Right renal cortex interstitium (tissue), 3 donors: ENCODE measurements at regions not wholly inside any gene's neighbourhood (a gene's known extent, or its start where the extent isn't known, plus 50 kb on each side); places are given as distances from the start of the nearest gene placed in this dataset.

Experiments used
- DNase-seq, 3 donors: peaks; one replicate each; pipeline ENCODE4 v3.0.0-alpha.2; 2013; ENCODE audit warnings: low read depth in 3 of 3, low spot score in 2 of 3

DNA sequence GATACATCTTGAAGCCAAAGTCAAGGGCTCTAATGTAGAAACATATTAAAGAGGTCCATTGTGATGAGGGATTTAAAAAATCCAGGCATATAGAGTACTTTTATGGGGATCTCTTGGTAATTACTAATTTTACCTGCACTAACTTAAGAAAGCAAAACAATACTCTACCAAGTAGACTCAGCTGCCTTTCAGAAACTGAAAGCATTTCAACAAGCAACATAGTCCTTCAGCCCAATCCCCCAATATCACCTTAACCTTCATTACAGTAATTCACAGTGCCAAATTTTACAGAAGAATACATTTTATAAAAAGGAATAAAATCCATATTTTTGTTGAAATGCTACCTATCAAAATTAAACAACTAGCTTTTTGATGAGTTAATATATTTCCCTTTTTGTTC is 422.9 kb downstream of the DTHD1 start:
- DNase-seq: no peak

DNA sequence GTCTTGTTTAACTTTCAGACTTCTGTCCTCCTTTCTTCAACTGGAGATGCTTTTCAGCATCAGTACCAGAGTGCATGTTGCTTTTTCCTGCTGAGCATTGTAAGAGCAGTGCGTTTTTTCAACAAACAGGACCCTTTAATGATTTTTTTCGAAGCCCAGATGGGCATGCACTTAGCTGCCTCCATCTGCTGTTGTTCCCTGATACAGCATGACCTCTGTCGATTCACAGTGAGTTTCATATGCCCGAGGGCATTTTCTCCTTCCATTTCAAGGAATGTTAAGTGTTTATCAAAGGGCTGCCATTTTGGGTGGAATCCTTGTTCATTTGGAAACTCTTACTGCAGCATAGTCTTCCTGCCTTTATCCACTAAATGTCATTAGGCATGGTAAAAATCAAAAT is 428.6 kb downstream of the DTHD1 start:
- DNase-seq: no peak

GRCh38 chr4:36712013-36712412 is 430.6 kb downstream of the DTHD1 start:
- DNase-seq: no peak

- DNase-seq: no peak
Measured at GRCh38 chr4:36716874-36717273, 435.5 kb downstream of the DTHD1 start.

DNA sequence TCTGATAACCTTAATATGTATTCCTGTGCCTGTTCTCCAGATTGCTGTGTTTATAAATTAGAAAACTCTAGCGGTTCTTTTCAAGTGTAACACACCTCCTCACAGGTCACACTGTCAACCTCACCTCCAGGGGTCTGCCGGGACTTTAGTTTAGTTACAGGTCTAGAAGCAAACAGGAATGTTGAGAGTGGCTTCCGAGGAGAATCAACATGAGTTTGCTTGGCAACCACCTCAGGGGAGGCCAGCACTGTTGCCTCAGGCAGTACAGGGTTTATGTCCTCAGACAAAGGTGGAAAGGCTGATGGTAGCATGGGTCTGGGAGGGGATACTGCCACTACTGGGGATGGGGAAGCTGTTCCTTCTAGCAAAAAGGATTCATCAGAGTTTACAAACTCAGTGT is 438.0 kb downstream of the DTHD1 start:
- no peak for DNase-seq

DNA sequence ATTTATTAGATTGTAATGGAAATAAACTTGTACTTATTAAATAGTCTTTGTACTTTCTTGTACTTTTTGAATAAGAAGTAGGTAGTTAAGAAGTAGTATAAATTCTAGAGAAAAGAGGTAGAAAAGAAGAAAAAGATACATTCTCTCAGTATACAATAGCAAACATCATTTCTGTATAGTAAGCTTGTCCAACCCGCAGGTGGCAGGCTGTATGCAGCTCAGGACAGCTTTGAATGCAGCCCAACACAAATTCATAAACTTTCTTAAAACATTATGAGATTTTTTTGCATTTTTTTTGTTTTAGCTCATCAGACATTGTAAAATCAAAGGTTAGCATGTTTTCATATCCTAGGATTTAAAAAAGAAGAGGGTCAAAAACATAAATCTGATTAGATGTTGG is 441.6 kb downstream of the DTHD1 start:
- no peak for DNase-seq

GRCh38 chr4:36734334-36734733 is 452.9 kb downstream of the DTHD1 start:
- no peak for DNase-seq

DNA sequence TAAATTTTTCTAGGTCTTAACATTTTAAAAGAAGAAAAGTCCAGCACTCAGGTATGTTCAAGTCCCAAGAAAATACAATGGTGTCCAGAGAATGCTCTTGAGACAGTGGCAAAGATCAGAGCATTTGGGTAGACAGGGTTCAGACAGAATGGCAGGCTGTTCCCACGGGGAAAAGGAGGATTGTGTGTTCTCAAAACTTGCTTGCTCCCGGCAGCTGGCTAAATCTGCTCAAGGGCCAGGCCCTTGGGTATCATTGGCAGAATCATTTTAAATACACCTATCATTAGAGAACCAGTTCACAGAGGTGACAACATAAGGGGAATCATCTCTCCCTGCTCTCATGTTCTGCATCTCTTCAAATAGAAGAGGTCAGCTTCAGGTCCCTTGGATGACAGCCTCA is 456.3 kb downstream of the DTHD1 start:
- no peak for DNase-seq

DNA sequence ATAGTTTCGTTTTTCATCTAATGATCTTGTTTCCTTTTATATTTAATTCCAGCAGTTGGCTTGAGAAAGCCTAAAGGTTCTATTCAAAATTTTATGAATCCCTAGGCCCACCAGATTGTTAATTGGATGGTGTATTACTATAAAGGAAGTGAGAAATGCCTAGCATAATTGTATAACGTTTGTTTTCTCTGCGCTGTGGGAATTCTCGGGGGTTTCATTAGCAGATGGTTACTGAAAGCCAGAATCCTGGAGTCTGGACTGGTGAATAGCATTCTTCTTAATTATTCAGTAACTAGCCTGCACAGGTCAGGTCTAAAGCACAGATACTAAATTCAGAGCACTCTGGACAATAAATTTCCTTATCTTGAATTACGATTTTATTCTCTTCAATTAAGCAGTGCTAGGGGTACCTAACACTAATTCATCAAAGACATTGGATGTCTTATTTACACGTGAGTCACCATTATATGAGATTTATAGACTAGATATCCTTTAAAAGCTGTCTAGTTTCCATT is 459.4 kb downstream of the DTHD1 start:
- DNase-seq: no peak

- no peak for DNase-seq
Measured at GRCh38 chr4:36747277-36748129, 466.1 kb downstream of the DTHD1 start.

DNA sequence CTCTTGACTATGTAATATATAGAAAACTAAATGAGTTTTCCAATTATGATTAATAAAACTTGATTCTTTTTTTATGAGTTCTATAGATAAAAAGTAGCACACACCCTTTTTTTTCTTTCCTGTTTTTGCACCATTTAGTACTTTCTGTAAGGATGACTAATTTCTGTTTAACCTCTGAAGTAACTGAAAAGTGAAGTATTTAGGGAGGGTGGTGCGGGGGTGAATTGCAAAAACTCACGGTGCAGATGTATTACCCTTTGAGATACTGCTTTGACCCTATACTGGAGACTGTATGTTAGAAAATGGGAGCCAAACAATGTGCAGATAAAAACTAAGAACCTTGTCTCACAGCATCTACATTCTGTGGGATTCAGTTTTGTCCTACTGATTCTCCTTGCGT is 471.6 kb downstream of the DTHD1 start:
- DNase-seq: no peak

GRCh38 chr4:36757580-36758311 is 476.3 kb downstream of the DTHD1 start:
- no peak for DNase-seq

DNA sequence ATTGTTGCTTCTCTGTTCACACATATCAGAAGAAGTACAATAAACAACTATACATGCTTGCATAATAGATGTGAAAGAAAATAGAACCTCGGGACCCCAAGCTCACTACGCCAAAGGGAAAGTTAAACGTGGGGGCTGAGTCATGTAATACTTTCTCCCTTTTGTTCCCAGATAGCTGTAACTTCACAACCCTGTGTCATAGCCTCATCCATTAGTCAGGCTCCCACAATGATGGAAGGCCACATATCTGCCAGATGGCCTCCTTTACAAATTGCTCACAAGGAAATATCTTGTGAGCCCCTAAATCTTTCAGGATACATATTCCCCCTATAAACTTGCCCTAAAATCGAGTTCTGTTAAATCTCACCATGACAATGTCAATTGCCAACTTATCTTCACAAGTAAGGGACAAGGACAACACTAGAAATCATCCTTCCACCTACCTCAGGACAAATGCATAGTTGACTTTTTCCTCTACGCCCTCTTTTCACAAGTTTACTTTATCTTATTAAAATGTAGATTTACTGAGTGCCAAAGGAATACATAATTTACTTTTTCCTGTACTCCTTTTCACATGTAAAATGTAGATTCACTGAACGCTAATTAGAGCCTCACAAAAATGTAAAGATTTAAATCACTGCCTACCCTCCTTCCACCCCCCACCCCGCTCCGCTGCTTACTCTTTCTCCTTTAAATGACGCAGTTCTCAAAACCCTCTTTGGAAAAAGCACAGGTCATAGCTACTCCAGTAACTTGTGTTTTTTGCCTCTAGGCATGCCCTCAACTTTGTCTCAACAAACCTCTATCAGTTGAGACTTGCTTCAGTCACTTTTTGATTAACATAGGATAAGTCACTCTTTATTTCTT is 477.1 kb downstream of the DTHD1 start:
- DNase-seq: no peak

DNA sequence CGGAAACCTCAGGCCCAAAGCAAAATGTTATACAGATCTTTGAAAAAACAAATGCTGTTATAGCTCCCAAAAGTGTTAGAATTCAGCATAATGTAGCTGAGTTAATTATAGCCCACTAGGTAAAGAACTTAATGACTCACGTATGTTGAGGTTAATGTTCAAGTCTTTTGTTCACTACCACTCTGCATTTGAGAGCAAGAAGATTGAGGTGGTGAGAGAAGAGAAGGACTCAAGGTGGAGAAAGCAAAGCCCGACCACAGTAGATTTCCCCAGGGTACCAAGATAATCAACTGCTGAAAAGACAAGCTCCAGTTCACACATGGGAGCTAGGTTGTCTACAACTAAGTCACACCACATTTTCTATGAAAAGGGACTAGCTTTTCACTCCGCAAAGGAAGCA is 480.2 kb downstream of the DTHD1 start:
- no peak for DNase-seq

- no peak for DNase-seq
Measured at GRCh38 chr4:36763814-36764213, 480.7 kb upstream of the NWD2 start.

DNA sequence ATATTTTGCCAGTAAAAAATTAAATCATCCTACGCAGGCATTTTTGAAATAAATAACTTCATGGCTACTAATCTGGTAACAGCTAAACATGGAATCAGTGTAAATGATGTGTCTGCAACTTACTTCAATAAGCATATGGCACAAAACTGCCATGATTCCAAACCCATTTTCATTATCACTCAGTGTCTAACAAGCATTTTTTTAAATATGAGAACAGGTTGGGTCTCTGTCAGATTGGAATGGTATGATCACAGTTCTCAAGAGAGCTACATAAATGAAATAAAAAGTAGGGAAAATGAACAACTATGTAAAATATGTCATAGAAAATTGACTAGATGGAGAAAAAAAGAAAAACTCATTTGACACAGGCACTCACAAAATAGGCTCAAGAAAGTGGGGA is 476.9 kb upstream of the NWD2 start:
- DNase-seq: no peak

DNA sequence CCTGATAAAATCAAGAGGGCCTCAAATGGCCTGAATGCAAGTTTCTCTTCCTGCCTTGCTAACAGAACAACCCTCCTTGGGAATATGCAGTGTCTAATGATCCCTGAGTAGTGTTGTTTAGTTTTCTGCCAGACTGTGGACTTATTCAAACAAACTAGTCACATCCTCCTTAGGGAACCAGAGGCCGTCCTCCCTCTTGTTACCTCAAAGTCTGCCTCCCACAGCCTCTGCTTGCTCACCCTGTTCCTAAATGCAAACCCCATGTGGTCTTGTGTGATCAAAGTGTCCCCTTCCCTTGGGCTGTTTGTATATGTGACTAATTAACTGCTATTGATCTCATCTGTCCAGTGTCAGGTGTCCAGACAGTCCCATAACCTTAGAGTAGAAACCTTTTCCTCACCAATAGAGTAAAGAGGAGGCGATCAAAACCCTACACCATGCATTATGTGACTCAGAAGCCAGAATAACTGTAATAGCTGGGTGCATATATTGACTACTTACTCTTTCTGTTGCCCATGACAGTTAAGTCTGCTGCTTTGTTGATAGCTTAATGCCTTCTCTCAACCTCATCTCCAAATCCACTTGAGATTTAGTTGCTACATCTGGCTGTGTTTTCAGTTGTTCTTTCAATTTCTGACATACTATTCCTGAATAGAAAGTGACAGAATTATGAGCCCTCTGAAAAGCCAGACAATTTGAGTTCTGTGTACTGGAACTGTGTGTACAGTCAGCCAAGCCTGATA is 473.0 kb upstream of the NWD2 start:
- no peak for DNase-seq

- DNase-seq: no peak
Measured at GRCh38 chr4:36772154-36772516, 472.4 kb upstream of the NWD2 start.

- no peak for DNase-seq
Measured at GRCh38 chr4:36773467-36773866, 471.1 kb upstream of the NWD2 start.

DNA sequence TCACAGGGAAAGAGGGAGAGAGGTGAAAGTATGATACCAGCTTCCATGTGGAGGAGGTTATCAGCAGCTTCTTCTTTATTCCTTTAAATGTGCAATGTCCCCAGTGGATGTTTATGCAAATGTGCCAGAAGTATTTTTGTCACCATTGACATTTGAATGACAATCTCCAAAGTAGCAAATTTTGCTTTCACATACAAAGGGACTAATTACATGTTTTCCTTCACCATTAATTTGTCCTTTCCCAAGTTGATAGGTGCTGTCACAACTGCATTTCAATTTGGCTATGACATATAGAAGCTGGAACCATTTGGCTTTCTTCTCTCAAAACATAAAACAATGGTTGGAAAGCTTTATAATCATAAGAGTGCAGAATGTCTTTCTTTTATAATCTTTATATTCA is 469.0 kb upstream of the NWD2 start:
- no peak for DNase-seq
